ENCODE measurements at regions not wholly inside any gene's neighbourhood (a gene's known extent, or its start where the extent isn't known, plus 50 kb on each side); places are given as distances from the start of the nearest gene placed in this dataset.

DNA sequence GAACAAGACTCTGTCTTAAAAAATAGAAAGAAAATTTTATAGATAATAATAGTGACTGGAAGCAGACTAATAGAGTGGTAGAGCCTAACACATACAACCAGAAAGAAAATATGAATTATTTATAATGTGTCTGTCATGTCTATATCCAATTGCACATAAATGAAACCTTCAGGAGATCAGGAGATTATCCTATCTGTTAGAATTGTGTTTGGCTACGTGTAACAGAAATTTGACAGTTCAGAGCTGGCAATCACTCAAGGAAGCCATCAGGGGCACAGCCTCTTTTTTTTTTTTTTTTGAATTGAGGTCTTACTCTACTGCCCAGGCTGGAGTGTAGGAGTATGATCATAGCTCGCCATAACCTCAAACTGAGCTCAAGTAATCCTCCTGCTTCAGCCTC is 157.2 kb downstream of the TGFB2 start:
- H3K9me3 ChIP-seq (ENCODE audit: control extremely low read depth in 1 of 5, control insufficient read depth in 4 of 5, insufficient read depth in 2 of 5, low read depth in 1 of 5, low read length in 4 of 5) = peaks cover 0 to 3% (median 2%) of the 10 kb centered on the region in 5 experiments
- ChIA-PET POLR2A (interaction anchor here (0.6 kb wide), 1 partner anchor 337 kb away, joined by 3 read pairs; no protein-coding TSS in a partner anchor), CTCF (interaction anchor here (2.1 kb wide), 1 partner anchor 19 kb away, joined by 6 read pairs; no protein-coding TSS in a partner anchor)
- H3K27me3 ChIP-seq (replicated peaks in 2 of 5; ENCODE audit: control insufficient read depth in 4 of 5, insufficient read depth in 5 of 5, low read length in 4 of 5) = no peaks in the 10 kb centered on the region
- H3K36me3 ChIP-seq (ENCODE audit: control insufficient read depth in 4 of 4, insufficient read depth in 4 of 4, low read length in 3 of 4) = no peaks in the 10 kb centered on the region
- no peak for DNase-seq
- 100% methylated on average over 2 of the region's 2 CpGs for WGBS (ENCODE audit: insufficient coverage)
- no peak overlapping the region for H3K27ac ChIP-seq (ENCODE audit: insufficient read depth in 1 of 2, low read depth in 1 of 2, low read length in 2 of 2, poor library complexity in 1 of 2, severe bottlenecking in 2 of 2)
- H3K4me1 ChIP-seq (ENCODE audit: control extremely low read depth in 1 of 4, control insufficient read depth in 4 of 4, insufficient read depth in 4 of 4, low read length in 3 of 4) = peaks cover 2 to 13% (median 7%) of the 10 kb centered on the region in 4 experiments
- H3K4me3 ChIP-seq (ENCODE audit: control insufficient read depth in 1 of 7, extremely low read depth in 1 of 7, insufficient read depth in 4 of 7, low read depth in 2 of 7, low read length in 6 of 7) = no peak overlapping the region

DNA sequence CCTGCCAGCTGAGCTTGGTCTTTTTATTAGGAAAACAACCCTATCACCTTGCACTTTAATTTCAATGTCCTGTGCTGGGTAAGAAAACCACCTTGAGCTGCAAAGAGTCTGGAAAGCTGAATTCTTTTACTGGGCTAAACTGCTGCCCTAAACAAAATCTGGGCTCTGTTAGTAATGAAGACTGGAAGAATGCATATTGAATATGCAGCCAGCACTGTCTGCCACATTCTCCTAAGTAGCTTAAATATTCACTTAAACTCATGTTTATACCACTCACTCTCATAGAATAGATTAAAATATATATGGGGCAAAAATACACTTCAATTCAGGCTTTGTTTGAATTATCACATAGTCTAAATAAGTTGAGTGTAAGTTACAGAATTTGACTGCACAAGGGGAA is 158.0 kb downstream of the TGFB2 start:
- Histone ChIP-seq H3K36me3 (ENCODE audit: control insufficient read depth in 4 of 4, insufficient read depth in 4 of 4, low read length in 3 of 4) (no peaks in the 10 kb centered on the region), H3K4me1 (ENCODE audit: control extremely low read depth in 1 of 4, control insufficient read depth in 4 of 4, insufficient read depth in 4 of 4, low read length in 3 of 4) (peaks cover 2 to 13% (median 7%) of the 10 kb centered on the region in 4 experiments), H3K4me3 (ENCODE audit: control insufficient read depth in 1 of 7, extremely low read depth in 1 of 7, insufficient read depth in 4 of 7, low read depth in 2 of 7, low read length in 6 of 7) (no peak overlapping the region), H3K9me3 (ENCODE audit: control extremely low read depth in 1 of 5, control insufficient read depth in 4 of 5, insufficient read depth in 2 of 5, low read depth in 1 of 5, low read length in 4 of 5) (peaks cover 0 to 8% (median 7%) of the 10 kb centered on the region in 5 experiments), H3K27me3 (replicated peaks in 2 of 5; ENCODE audit: control insufficient read depth in 4 of 5, insufficient read depth in 5 of 5, low read length in 4 of 5) (no peaks in the 10 kb centered on the region), H3K27ac (ENCODE audit: insufficient read depth in 1 of 2, low read depth in 1 of 2, low read length in 2 of 2, poor library complexity in 1 of 2, severe bottlenecking in 2 of 2) (no peak overlapping the region)
- CTCF ChIA-PET = interaction anchor here (2.1 kb wide), 1 partner anchor 18 kb away, joined by 6 read pairs; no protein-coding TSS in a partner anchor
- POLR2A ChIA-PET = no interaction called here
- DNase-seq = no peak

DNA sequence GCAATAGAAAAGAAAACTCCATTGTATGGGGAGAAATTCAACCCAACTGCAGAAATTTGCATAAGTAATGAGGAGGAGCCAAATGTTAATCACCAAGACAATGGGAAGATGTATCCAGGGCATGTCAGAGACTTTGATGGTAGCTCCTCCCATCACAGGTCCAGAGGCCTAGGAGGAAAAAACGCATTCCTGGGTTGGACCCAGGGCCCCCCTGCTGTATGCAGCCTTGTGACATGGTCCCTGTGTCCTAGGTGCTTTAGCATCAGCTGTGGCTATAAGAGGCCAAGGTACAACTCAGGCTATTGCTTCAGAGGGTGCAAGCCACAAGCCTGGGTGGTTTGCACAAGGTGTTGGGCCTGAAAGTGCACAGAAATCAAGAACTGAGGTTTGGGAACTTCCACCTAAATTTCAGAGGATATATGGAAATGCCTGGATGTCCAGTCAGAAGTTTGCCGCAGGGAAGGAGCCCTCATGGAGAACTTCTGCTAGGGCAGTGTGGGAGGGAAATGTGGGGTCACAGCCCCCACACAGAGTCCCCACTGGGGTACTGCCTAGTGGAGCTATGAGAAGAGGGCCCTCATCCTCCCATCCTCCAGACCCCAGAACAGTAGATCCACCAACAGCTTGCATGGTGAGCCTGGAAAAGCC is 162.3 kb downstream of the TGFB2 start:
- Histone ChIP-seq H3K4me3 (ENCODE audit: control insufficient read depth in 1 of 7, extremely low read depth in 1 of 7, insufficient read depth in 4 of 7, low read depth in 2 of 7, low read length in 6 of 7) (no peak overlapping the region), H3K9me3 (ENCODE audit: control extremely low read depth in 1 of 5, control insufficient read depth in 4 of 5, insufficient read depth in 2 of 5, low read depth in 1 of 5, low read length in 4 of 5) (peaks cover 0 to 10% (median 8%) of the 10 kb centered on the region in 5 experiments), H3K27me3 (replicated peaks in 2 of 5; ENCODE audit: control insufficient read depth in 4 of 5, insufficient read depth in 5 of 5, low read length in 4 of 5) (no peaks in the 10 kb centered on the region), H3K36me3 (ENCODE audit: control insufficient read depth in 4 of 4, insufficient read depth in 4 of 4, low read length in 3 of 4) (no peaks in the 10 kb centered on the region), H3K4me1 (ENCODE audit: control extremely low read depth in 1 of 4, control insufficient read depth in 4 of 4, insufficient read depth in 4 of 4, low read length in 3 of 4) (no peaks in the 10 kb centered on the region), H3K27ac (ENCODE audit: insufficient read depth in 1 of 2, low read depth in 1 of 2, low read length in 2 of 2, poor library complexity in 1 of 2, severe bottlenecking in 2 of 2) (no peak overlapping the region)
- POLR2A ChIA-PET = no interaction called here
- WGBS (ENCODE audit: insufficient coverage) = 87% methylated on average over 2 of the region's 2 CpGs
- CTCF ChIA-PET = no interaction called here
- DNase-seq = no peak

DNA sequence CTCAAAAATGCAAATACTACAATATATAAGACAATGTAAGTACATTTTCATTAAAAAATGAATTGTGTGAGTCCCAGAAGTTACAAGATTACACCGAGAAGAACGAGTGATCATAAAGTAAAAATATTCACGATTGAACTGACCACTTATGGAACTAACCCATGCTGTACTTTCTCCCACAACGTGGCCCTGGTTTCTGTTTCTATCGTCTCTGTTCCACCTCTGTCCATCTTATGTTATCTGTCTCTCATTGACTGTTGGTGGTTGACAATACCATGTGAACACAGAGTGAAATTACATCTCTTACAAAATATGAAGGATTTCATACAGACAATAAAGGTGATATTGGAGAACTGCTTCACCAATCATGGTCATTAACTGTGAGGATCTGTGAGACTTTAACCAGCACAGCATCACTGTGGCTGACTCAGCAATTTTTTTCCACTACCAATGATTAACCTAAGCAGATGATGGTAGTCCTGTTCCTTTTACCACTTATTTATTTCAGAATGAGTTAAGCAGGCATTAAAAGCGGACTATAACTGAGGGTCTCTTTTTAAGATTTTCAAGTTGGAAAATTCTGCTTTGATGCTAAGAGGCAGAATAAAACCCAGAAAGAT is 165.1 kb downstream of the TGFB2 start:
- Histone ChIP-seq H3K36me3 (ENCODE audit: control insufficient read depth in 4 of 4, insufficient read depth in 4 of 4, low read length in 3 of 4) (no peaks in the 10 kb centered on the region), H3K27me3 (replicated peaks in 2 of 5; ENCODE audit: control insufficient read depth in 4 of 5, insufficient read depth in 5 of 5, low read length in 4 of 5) (no peaks in the 10 kb centered on the region), H3K4me3 (ENCODE audit: control insufficient read depth in 1 of 7, extremely low read depth in 1 of 7, insufficient read depth in 4 of 7, low read depth in 2 of 7, low read length in 6 of 7) (no peak overlapping the region), H3K27ac (ENCODE audit: insufficient read depth in 1 of 2, low read depth in 1 of 2, low read length in 2 of 2, poor library complexity in 1 of 2, severe bottlenecking in 2 of 2) (no peak overlapping the region), H3K9me3 (ENCODE audit: control extremely low read depth in 1 of 5, control insufficient read depth in 4 of 5, insufficient read depth in 2 of 5, low read depth in 1 of 5, low read length in 4 of 5) (peaks cover 0 to 10% (median 8%) of the 10 kb centered on the region in 5 experiments), H3K4me1 (ENCODE audit: control extremely low read depth in 1 of 4, control insufficient read depth in 4 of 4, insufficient read depth in 4 of 4, low read length in 3 of 4) (no peaks in the 10 kb centered on the region)
- POLR2A ChIA-PET = no interaction called here
- CTCF ChIA-PET = no interaction called here
- DNase-seq = peak in 2 of 3 donors; percentile 4 to 14
- WGBS (ENCODE audit: insufficient coverage) = 100% methylated on average over 3 of the region's 6 CpGs

DNA sequence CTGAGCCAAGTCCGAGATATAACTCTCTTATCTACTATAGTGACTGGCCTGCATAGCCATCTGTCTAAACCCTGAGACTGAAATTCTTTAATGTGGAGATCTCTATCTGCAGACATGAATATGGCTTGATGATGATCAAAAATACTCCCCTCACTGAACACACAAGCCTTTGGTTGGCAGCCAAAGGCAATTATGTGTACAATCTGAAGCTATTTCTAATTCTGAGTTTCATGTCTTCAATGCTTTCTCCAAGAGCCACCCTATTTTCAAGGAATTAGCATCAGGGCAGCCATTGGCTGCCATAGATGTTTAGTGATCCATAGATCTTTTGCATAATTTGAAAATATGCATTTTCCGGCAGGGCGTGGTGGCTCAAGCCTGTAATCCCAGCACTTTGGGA is 168.2 kb downstream of the TGFB2 start:
- peaks cover 0 to 2% (median 0%) of the 10 kb centered on the region in 4 experiments for H3K4me1 ChIP-seq (ENCODE audit: control extremely low read depth in 1 of 4, control insufficient read depth in 4 of 4, insufficient read depth in 4 of 4, low read length in 3 of 4)
- CTCF ChIA-PET = interaction anchor here (1.9 kb wide), 1 partner anchor 35 kb away, joined by 4 read pairs; no protein-coding TSS in a partner anchor
- WGBS (ENCODE audit: insufficient coverage) = 100% methylated on average over 1 of the region's 3 CpGs
- H3K27ac ChIP-seq (ENCODE audit: insufficient read depth in 1 of 2, low read depth in 1 of 2, low read length in 2 of 2, poor library complexity in 1 of 2, severe bottlenecking in 2 of 2) = no peak overlapping the region
- no peak for DNase-seq
- H3K4me3 ChIP-seq (ENCODE audit: control insufficient read depth in 1 of 7, extremely low read depth in 1 of 7, insufficient read depth in 4 of 7, low read depth in 2 of 7, low read length in 6 of 7) = no peak overlapping the region
- POLR2A ChIA-PET = no interaction called here
- no peaks in the 10 kb centered on the region for H3K27me3 ChIP-seq (replicated peaks in 2 of 5; ENCODE audit: control insufficient read depth in 4 of 5, insufficient read depth in 5 of 5, low read length in 4 of 5)
- no peaks in the 10 kb centered on the region for H3K36me3 ChIP-seq (ENCODE audit: control insufficient read depth in 4 of 4, insufficient read depth in 4 of 4, low read length in 3 of 4)
- H3K9me3 ChIP-seq (ENCODE audit: control extremely low read depth in 1 of 5, control insufficient read depth in 4 of 5, insufficient read depth in 2 of 5, low read depth in 1 of 5, low read length in 4 of 5) = peaks cover 0 to 1% (median 0%) of the 10 kb centered on the region in 5 experiments

DNA sequence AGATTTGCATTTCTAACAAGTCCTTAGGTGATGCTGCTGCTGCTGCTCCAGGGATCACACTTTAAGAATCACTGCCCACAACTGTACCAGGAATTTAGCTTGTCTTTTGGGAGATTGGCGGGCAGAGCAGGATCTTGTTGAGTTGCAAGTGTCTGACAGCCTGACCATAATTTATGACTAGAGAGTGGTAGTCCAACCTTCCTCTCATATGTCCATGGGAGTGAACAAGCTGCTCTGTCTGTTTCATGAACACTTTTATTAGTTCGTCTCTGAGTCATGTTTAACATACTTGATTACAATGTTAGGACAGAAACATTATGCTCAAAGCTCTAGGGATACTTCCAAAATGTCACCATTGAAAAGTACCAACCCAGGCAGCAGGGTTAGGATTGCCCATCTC is 169.6 kb downstream of the TGFB2 start:
- POLR2A ChIA-PET = no interaction called here
- no peak for DNase-seq
- H3K9me3 ChIP-seq (ENCODE audit: control extremely low read depth in 1 of 5, control insufficient read depth in 4 of 5, insufficient read depth in 2 of 5, low read depth in 1 of 5, low read length in 4 of 5) = no peaks in the 10 kb centered on the region
- CTCF ChIA-PET = interaction anchor here (0.8 to 1.9 kb wide), 3 partner anchors 10 to 36 kb away, joined by 3 to 7 read pairs (median 4); no protein-coding TSS in a partner anchor
- no peak overlapping the region for H3K27ac ChIP-seq (ENCODE audit: insufficient read depth in 1 of 2, low read depth in 1 of 2, low read length in 2 of 2, poor library complexity in 1 of 2, severe bottlenecking in 2 of 2)
- no peaks in the 10 kb centered on the region for H3K27me3 ChIP-seq (replicated peaks in 2 of 5; ENCODE audit: control insufficient read depth in 4 of 5, insufficient read depth in 5 of 5, low read length in 4 of 5)
- no peak overlapping the region for H3K4me3 ChIP-seq (ENCODE audit: control insufficient read depth in 1 of 7, extremely low read depth in 1 of 7, insufficient read depth in 4 of 7, low read depth in 2 of 7, low read length in 6 of 7)
- 94% methylated on average over 2 of the region's 2 CpGs for WGBS (ENCODE audit: insufficient coverage)
- no peaks in the 10 kb centered on the region for H3K36me3 ChIP-seq (ENCODE audit: control insufficient read depth in 4 of 4, insufficient read depth in 4 of 4, low read length in 3 of 4)
- H3K4me1 ChIP-seq (ENCODE audit: control extremely low read depth in 1 of 4, control insufficient read depth in 4 of 4, insufficient read depth in 4 of 4, low read length in 3 of 4) = peaks cover 0 to 2% (median 0%) of the 10 kb centered on the region in 4 experiments

DNA sequence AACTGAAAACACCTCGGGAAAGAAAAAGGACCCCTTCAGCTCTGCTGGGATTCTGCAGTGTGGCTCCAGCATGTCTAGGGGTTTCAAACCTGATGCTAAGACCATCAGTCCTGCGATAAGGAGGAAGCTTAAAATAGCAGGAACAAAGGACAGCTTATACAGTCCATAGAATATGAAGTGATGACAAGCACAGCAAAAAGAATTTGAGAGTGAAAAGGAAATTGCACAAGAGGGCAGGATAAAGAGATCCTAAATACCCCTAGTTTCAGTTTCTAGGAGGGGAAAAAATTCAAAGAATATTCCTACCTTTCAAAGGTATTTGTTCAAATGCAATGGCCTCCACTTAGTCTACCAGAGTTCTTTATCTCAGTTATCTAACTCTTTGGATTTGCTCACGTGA is 171.4 kb downstream of the TGFB2 start:
- WGBS (ENCODE audit: insufficient coverage) = 43% methylated on average over 2 of the region's 3 CpGs
- ChIA-PET CTCF (interaction anchor here (0.6 to 1.8 kb wide), 3 partner anchors 14 to 187 kb away, joined by 3 to 8 read pairs (median 7); no protein-coding TSS in a partner anchor), POLR2A (no interaction called here)
- Histone ChIP-seq H3K4me3 (ENCODE audit: control insufficient read depth in 1 of 7, extremely low read depth in 1 of 7, insufficient read depth in 4 of 7, low read depth in 2 of 7, low read length in 6 of 7) (no peak overlapping the region), H3K27ac (ENCODE audit: insufficient read depth in 1 of 2, low read depth in 1 of 2, low read length in 2 of 2, poor library complexity in 1 of 2, severe bottlenecking in 2 of 2) (no peak overlapping the region), H3K36me3 (ENCODE audit: control insufficient read depth in 4 of 4, insufficient read depth in 4 of 4, low read length in 3 of 4) (no peaks in the 10 kb centered on the region), H3K27me3 (replicated peaks in 2 of 5; ENCODE audit: control insufficient read depth in 4 of 5, insufficient read depth in 5 of 5, low read length in 4 of 5) (no peaks in the 10 kb centered on the region), H3K4me1 (ENCODE audit: control extremely low read depth in 1 of 4, control insufficient read depth in 4 of 4, insufficient read depth in 4 of 4, low read length in 3 of 4) (peaks cover 0 to 2% (median 0%) of the 10 kb centered on the region in 4 experiments), H3K9me3 (ENCODE audit: control extremely low read depth in 1 of 5, control insufficient read depth in 4 of 5, insufficient read depth in 2 of 5, low read depth in 1 of 5, low read length in 4 of 5) (no peaks in the 10 kb centered on the region)
- no peak for DNase-seq
